GM12873 (cell line): ENCODE measurements at regions not wholly inside any gene's neighbourhood (a gene's known extent, or its start where the extent isn't known, plus 50 kb on each side); places are given as distances from the start of the nearest gene placed in this dataset.

Source experiments
- CTCF ChIP-seq: IDR thresholded peaks from 2 replicates; pipeline ENCODE4 v1.5.1; 2012; ENCODE audit warnings: low read depth, mild to moderate bottlenecking, moderate library complexity, low read length, control low read depth; ENCODE audit not compliant: insufficient read depth; ENCODE audit errors: missing control alignments

- no peak for TF ChIP-seq CTCF
Observed at GRCh38 chr9:108552459-108553040, 303.2 kb downstream of the ACTL7B start.

- TF ChIP-seq CTCF = no peak
Observed at GRCh38 chr9:108551030-108551841, 304.6 kb downstream of the ACTL7B start.

- no peak for TF ChIP-seq CTCF
Observed at GRCh38 chr9:108550106-108550505, 305.7 kb downstream of the ACTL7B start.

GRCh38 chr9:108549184-108549583, 306.6 kb downstream of the ACTL7B start:
- no peak for TF ChIP-seq CTCF

GRCh38 chr9:108547411-108548135, 308.2 kb downstream of the ACTL7B start:
- no peak for TF ChIP-seq CTCF

GRCh38 chr9:108546215-108546614, 309.6 kb downstream of the ACTL7B start:
- no peak for TF ChIP-seq CTCF

GRCh38 chr9:108545436-108545835, 310.4 kb downstream of the ACTL7B start:
- no peak for TF ChIP-seq CTCF
